Peyer's patch (tissue), 4 donors: ENCODE measurements at regions not wholly inside any gene's neighbourhood (a gene's known extent, or its start where the extent isn't known, plus 50 kb on each side); places are given as distances from the start of the nearest gene placed in this dataset.

Experiments
- CTCF ChIP-seq, 6 experiments: fragments of 450-650 bp in 4 of 6; fragments of 200-600 bp in 2 of 6; sonication (generic) in 1 of 6; IDR thresholded peaks; one replicate each; pipeline ENCODE4 v1.5.1; 2017 to 2019; ENCODE audit warnings: antibody characterized with exemption in 6 of 6, mild to moderate bottlenecking in 3 of 6, moderate library complexity in 1 of 6
- POLR2A ChIP-seq, 2 donors: fragments of 450-650 bp; IDR thresholded peaks; one replicate each; pipeline ENCODE4 v1.5.1; 2017; ENCODE audit warnings: antibody characterized with exemption in 2 of 2, mild to moderate bottlenecking in 2 of 2, moderate library complexity in 2 of 2

GRCh38 chr3:159266779-159267178 lies 464.9 kb downstream of the MFSD1 start:
- no peak for TF ChIP-seq POLR2A (IDR thresholded peaks at IDR 0.05)
- peak in 1 of 6 experiments; percentile 20 for TF ChIP-seq CTCF (IDR thresholded peaks at IDR 0.05)
